A549 (cell line): ENCODE measurements at regions not wholly inside any gene's neighbourhood (a gene's known extent, or its start where the extent isn't known, plus 50 kb on each side); places are given as distances from the start of the nearest gene placed in this dataset.

ENCODE experiments used
- ATAC-seq, 2 experiments: fragments of 200-7000 bp in 1 of 2; fragments of >200 bp in 1 of 2; cut with Nextera tagmentation in 1 of 2; cut with Tn5 transposase in 1 of 2; 3 replicates each; pipeline versions ENCODE4 v1.8.0 to v1.9.1; 2018 to 2020; ENCODE audit warnings: mild to moderate bottlenecking in 1 of 2, moderate library complexity in 1 of 2
- CTCF ChIA-PET: fragments of 300-600 bp; sonication (Branson Sonifier 250); formaldehyde crosslinking; extraction: SDS; loops from one replicate; lab custom pipeline; 2021; ENCODE audit warnings: antibody characterized with exemption, inconsistent platforms; lab: Yijun Ruan, JAX
- POLR2A ChIA-PET: fragments of 350-600 bp; formaldehyde crosslinking; extraction: SDS; loops from one replicate; lab custom pipeline; 2021; ENCODE audit warnings: antibody characterized with exemption, inconsistent platforms; lab: Yijun Ruan, JAX
- DNase-seq, 2 experiments: peaks; one replicate each; pipeline versions ENCODE4 v3.0.0 to v3.0.0-alpha.2; 2011 to 2016; ENCODE audit warnings: low read depth in 1 of 2, low spot score in 1 of 2
- FAIRE-seq: peaks from 2 replicates; lab custom pipeline; 2011; peaks lifted over from hg19 to GRCh38; lab: Jason Lieb, UNC
- H3K27ac ChIP-seq, 2 experiments: fragments of >200 bp; sonication (Bioruptor Twin); formaldehyde crosslinking; 3 replicates each; pipeline ENCODE4 v1.5.1; 2016 to 2017
- H3K4me1 ChIP-seq: fragments of >200 bp; sonication (Bioruptor Twin); formaldehyde crosslinking; 3 replicates; pipeline ENCODE4 v1.6.1; 2016
- H3K4me2 ChIP-seq: fragments of >200 bp; sonication (Bioruptor Twin); formaldehyde crosslinking; 3 replicates; pipeline ENCODE4 v1.6.1; 2016
- H3K4me3 ChIP-seq: fragments of >200 bp; sonication (Bioruptor Twin); formaldehyde crosslinking; 3 replicates; pipeline ENCODE4 v1.5.1; 2016
- H3K9me3 ChIP-seq: fragments of >200 bp; sonication (Bioruptor Twin); formaldehyde crosslinking; 3 replicates; pipeline ENCODE4 v1.6.1; 2016
- BHLHE40 ChIP-seq: IDR thresholded peaks from 2 replicates; pipeline ENCODE4 v1.6.1; 2012; ENCODE audit warnings: low read depth, low read length, inconsistent platforms
- CBX2 ChIP-seq: fragments of 200-600 bp; sonication (generic); IDR thresholded peaks from 2 replicates; pipeline ENCODE4 v1.6.1; 2016; ENCODE audit warnings: low read depth, mild to moderate bottlenecking, borderline replicate concordance
- CHD2 ChIP-seq: fragments of 150-350 bp; IDR thresholded peaks from 2 replicates; pipeline ENCODE4 v1.6.1; 2014; ENCODE audit warnings: low read length; ENCODE audit not compliant: partially characterized antibody
- CHD4 ChIP-seq: fragments of 200-600 bp; sonication (generic); IDR thresholded peaks from 2 replicates; pipeline ENCODE4 v1.6.1; 2016; ENCODE audit warnings: antibody characterized with exemption, mild to moderate bottlenecking, borderline replicate concordance
- EHMT2 ChIP-seq: fragments of 200-600 bp; sonication (generic); IDR thresholded peaks from 2 replicates; pipeline ENCODE4 v1.6.1; 2016; ENCODE audit warnings: antibody characterized with exemption, low read depth, mild to moderate bottlenecking, moderate library complexity
- FOSL2 ChIP-seq, 2 experiments: fragments of 450-650 bp in 1 of 2; fragments of >200 bp in 1 of 2; sonication (Bioruptor Twin) in 1 of 2; formaldehyde crosslinking; IDR thresholded peaks; 2 replicates each; pipeline versions ENCODE4 v1.5.0 to v1.6.1; 2016 to 2020; ENCODE audit warnings: mild to moderate bottlenecking in 1 of 2, moderate library complexity in 1 of 2
- JUNB ChIP-seq: fragments of >200 bp; sonication (Bioruptor Twin); formaldehyde crosslinking; IDR thresholded peaks from 2 replicates; pipeline ENCODE4 v1.6.1; 2016
- KDM1A ChIP-seq: fragments of 200-600 bp; sonication (generic); IDR thresholded peaks from 2 replicates; pipeline ENCODE4 v1.6.1; 2016; ENCODE audit warnings: low read depth, mild to moderate bottlenecking
- KDM5A ChIP-seq: fragments of 200-600 bp; sonication (generic); IDR thresholded peaks from 2 replicates; pipeline ENCODE4 v1.6.1; 2016; ENCODE audit warnings: antibody characterized with exemption, mild to moderate bottlenecking
- MAFK ChIP-seq: fragments of 450-650 bp; IDR thresholded peaks from 2 replicates; pipeline ENCODE4 v1.6.1; 2014; ENCODE audit not compliant: partially characterized antibody
- MYC ChIP-seq: IDR thresholded peaks from 2 replicates; pipeline ENCODE4 v1.6.1; 2012; ENCODE audit warnings: mild to moderate bottlenecking, inconsistent platforms, low read length, improper control_type of control experiment, borderline replicate concordance
- NPAS2 ChIP-seq: fragments of 250-450 bp; sonication (Bioruptor Pico); IDR thresholded peaks from 2 replicates; pipeline ENCODE4 v1.8.0; 2022; ENCODE audit warnings: mild to moderate bottlenecking, moderate library complexity, borderline replicate concordance
- PHF8 ChIP-seq: fragments of 200-600 bp; sonication (generic); IDR thresholded peaks from 2 replicates; pipeline ENCODE4 v1.6.1; 2016; ENCODE audit warnings: low read depth, mild to moderate bottlenecking, antibody characterized with exemption, moderate library complexity, borderline replicate concordance
- RARB ChIP-seq: fragments of 250-450 bp; sonication (Bioruptor Pico); IDR thresholded peaks from 2 replicates; pipeline ENCODE4 v1.8.0; 2021; ENCODE audit warnings: mild to moderate bottlenecking, moderate library complexity
- RCOR1 ChIP-seq: fragments of 150-350 bp; IDR thresholded peaks from 2 replicates; pipeline ENCODE4 v1.6.1; 2014; ENCODE audit warnings: antibody characterized with exemption, low read length, low read depth
- RFX5 ChIP-seq: fragments of 450-650 bp; IDR thresholded peaks from 2 replicates; pipeline ENCODE4 v1.7.1; 2014; ENCODE audit warnings: antibody characterized with exemption, mild to moderate bottlenecking, moderate library complexity
- RNF2 ChIP-seq: fragments of 200-600 bp; sonication (generic); IDR thresholded peaks from 2 replicates; pipeline ENCODE4 v1.6.1; 2016; ENCODE audit warnings: low read depth, mild to moderate bottlenecking, antibody characterized with exemption, moderate library complexity, borderline replicate concordance
- SMC3 ChIP-seq: fragments of >200 bp; sonication (Bioruptor Twin); formaldehyde crosslinking; IDR thresholded peaks from 3 replicates; pipeline ENCODE4 v1.6.1; 2018; ENCODE audit warnings: inconsistent platforms
- TFCP2L1 ChIP-seq: fragments of 250-450 bp; sonication (Bioruptor Pico); IDR thresholded peaks from 2 replicates; pipeline ENCODE4 v1.5.0; 2021; ENCODE audit warnings: mild to moderate bottlenecking
- ZNF302 ChIP-seq: fragments of 250-450 bp; sonication (Bioruptor Pico); IDR thresholded peaks from 2 replicates; pipeline ENCODE4 v1.9.0; 2021; ENCODE audit warnings: inconsistent platforms, mild to moderate bottlenecking, moderate library complexity
- ZSCAN20 ChIP-seq: fragments of 250-450 bp; sonication (Bioruptor Pico); IDR thresholded peaks from 2 replicates; pipeline ENCODE4 v1.8.0; 2022; ENCODE audit warnings: mild to moderate bottlenecking, moderate library complexity
- WGBS: methylation state at CpG from one replicate; pipeline ENCODE4 v1.1.6; 2017; ENCODE audit errors: missing lambda C conversion rate; 5-methylcytosine and 5-hydroxymethylcytosine counted together
- TF ChIP-seq, protein P1 (sequence below): fragments of >200 bp; sonication (Bioruptor Twin); formaldehyde crosslinking; IDR thresholded peaks from 2 replicates; pipeline ENCODE4 v1.6.1; 2016
- TF ChIP-seq, protein P2 (sequence below): fragments of >200 bp; sonication (Bioruptor Twin); formaldehyde crosslinking; IDR thresholded peaks from 3 replicates; pipeline ENCODE4 v1.5.1; 2016
- TF ChIP-seq, protein P3 (sequence below): IDR thresholded peaks from 2 replicates; pipeline ENCODE4 v1.6.1; 2012
- TF ChIP-seq, protein P4 (sequence below): IDR thresholded peaks from 2 replicates; pipeline ENCODE4 v1.6.1; 2012

DNA sequence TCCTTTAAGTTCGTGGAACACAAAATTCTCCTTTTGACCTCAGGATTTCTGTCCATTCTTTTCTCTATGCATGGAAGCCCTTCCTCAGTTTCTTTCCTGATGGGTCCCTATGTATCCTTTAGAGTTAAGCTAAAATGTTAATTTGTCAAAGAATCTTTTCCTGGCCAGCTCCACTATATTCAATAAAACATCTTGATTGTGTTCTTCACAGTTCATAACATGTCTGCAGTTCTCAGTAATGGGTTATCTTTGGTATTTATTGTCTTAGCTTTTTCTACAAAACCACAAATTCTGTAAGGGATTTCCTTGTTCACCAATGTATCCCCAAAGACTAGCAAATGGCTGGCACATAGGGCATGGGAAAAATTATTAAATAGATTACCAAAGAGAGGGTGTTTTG, 998.5 kb downstream of the ADGRL2 start (continued):
- TF ChIP-seq ZNF302 (CRISPR knock-in tag) (no peak), CHD2 (no peak)

DNA sequence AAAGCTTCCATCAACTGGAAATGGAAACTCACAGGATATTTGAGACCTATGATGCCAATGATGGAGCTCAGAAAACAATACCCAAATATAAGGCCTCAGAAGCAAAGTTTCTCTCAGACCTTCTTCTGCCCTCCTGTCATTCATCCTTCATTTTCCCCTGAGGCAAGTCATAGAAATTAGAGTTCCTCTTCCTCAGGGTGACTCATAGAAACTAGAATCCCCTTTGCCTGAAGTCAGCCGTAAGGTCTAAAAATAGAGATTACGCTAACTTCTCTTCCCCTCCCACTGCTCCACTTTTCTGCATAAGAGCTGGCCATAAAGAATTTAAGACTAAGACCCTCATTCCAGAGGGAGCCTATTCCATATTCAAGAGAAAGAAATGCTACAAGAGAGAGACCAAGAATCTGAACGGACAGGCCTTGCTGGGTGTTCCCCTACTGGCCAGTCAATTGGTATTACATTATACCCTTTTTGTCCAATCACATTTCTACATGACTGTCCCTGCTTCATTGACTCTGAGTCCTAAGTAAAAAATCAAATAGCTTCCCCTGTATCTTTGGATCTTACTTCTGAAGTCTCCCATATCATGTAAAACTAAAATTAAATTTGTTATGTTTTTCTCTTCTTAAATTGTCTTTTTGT, 994.9 kb downstream of the ADGRL2 start:
- H3K4me3 ChIP-seq: no peak overlapping the region
- ATAC-seq: no peak
- H3K9me3 ChIP-seq: no peaks in the 10 kb centered on the region
- ChIA-PET CTCF (no interaction called here), POLR2A (no interaction called here)
- 48% methylated on average over 3 of the region's 3 CpGs for WGBS
- no peaks in the 10 kb centered on the region for H3K4me1 ChIP-seq
- no peak for DNase-seq
- TF ChIP-seq RNF2: no peak
- no peak for TF ChIP-seq ZSCAN20 (CRISPR knock-in tag)
- no peak for TF ChIP-seq NPAS2 (CRISPR knock-in tag)
- TF ChIP-seq TFCP2L1: no peak
- no peak for TF ChIP-seq MYC
- TF ChIP-seq PHF8: no peak
- no peak for TF ChIP-seq CHD4
- TF ChIP-seq RCOR1: no peak
- no peak for TF ChIP-seq RFX5
- TF ChIP-seq, protein P1, sequence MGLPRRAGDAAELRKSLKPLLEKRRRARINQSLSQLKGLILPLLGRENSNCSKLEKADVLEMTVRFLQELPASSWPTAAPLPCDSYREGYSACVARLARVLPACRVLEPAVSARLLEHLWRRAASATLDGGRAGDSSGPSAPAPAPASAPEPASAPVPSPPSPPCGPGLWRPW: no peak
- no peak overlapping the region for H3K4me2 ChIP-seq
- FAIRE-seq: no peak
- H3K27ac ChIP-seq: no peak overlapping the region

DNA sequence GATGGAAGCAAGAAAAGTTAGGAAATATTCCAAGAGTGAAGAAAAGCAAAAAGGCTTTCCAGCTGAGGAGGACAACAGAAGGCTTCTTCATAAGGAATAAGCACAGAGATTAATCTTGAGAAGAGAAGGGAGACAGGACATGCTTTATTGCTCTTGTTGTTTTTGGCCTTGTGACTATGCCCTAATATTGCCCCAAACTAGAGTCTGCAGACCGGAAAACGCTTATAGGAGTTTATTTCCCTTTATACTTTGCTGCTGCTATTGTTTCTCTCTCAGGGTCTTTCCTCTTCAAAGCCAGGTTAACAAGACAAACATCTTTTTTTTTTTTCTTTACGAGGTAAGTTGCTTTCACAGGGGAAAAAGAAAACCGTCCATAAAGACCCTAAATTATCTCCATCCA, 991.4 kb downstream of the ADGRL2 start:
- ATAC-seq (no peak), FAIRE-seq (no peak), DNase-seq (no peak)
- 4% methylated on average over 4 of the region's 4 CpGs for WGBS
- no peak overlapping the region for H3K27ac ChIP-seq
- TF ChIP-seq CHD4 (no peak), BHLHE40 (no peak), KDM1A (no peak), ZNF302 (CRISPR knock-in tag) (no peak), RARB (CRISPR knock-in tag) (no peak), JUNB (no peak), KDM5A (no peak), SMC3 (no peak), CHD2 (no peak), RFX5 (no peak), CBX2 (no peak)
- TF ChIP-seq, protein P2, sequence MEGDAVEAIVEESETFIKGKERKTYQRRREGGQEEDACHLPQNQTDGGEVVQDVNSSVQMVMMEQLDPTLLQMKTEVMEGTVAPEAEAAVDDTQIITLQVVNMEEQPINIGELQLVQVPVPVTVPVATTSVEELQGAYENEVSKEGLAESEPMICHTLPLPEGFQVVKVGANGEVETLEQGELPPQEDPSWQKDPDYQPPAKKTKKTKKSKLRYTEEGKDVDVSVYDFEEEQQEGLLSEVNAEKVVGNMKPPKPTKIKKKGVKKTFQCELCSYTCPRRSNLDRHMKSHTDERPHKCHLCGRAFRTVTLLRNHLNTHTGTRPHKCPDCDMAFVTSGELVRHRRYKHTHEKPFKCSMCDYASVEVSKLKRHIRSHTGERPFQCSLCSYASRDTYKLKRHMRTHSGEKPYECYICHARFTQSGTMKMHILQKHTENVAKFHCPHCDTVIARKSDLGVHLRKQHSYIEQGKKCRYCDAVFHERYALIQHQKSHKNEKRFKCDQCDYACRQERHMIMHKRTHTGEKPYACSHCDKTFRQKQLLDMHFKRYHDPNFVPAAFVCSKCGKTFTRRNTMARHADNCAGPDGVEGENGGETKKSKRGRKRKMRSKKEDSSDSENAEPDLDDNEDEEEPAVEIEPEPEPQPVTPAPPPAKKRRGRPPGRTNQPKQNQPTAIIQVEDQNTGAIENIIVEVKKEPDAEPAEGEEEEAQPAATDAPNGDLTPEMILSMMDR: no peak
- TF ChIP-seq, protein P3, sequence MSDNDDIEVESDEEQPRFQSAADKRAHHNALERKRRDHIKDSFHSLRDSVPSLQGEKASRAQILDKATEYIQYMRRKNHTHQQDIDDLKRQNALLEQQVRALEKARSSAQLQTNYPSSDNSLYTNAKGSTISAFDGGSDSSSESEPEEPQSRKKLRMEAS: no peak
- no peak overlapping the region for H3K4me2 ChIP-seq
- no peak overlapping the region for H3K4me3 ChIP-seq
- no peaks in the 10 kb centered on the region for H3K9me3 ChIP-seq
- CTCF ChIA-PET: no interaction called here
- H3K4me1 ChIP-seq: no peaks in the 10 kb centered on the region
- POLR2A ChIA-PET: no interaction called here

DNA sequence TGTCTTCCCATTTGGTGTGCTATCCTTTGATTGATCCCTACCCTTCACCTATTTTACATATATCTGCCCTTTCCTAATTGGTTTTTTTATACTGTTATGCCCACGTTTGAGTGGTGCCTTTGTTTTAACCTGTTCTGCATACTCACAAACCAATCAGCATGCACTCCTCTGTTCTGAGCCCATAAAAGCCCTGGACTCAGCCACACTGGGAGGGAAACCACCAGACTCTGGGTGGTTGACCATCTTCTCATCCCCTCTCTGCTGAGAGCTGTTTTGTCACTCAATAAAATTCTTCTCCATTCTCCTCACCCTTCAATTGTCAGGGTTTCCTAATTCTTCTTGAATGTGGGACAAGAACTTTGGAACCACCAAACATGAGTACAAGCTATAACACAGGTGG, 989.8 kb downstream of the ADGRL2 start:
- no peak overlapping the region for H3K4me3 ChIP-seq
- POLR2A ChIA-PET: no interaction called here
- DNase-seq: no peak
- CTCF ChIA-PET: no interaction called here
- H3K4me2 ChIP-seq: no peak overlapping the region
- H3K27ac ChIP-seq: no peak overlapping the region
- H3K4me1 ChIP-seq: no peaks in the 10 kb centered on the region
- ATAC-seq: no peak
- no peak for TF ChIP-seq FOSL2 (IDR thresholded peaks at IDR 0.05)
- no peak for TF ChIP-seq FOSL2 (CRISPR knock-in tag; IDR thresholded peaks at IDR 0.05)
- TF ChIP-seq, protein P4, sequence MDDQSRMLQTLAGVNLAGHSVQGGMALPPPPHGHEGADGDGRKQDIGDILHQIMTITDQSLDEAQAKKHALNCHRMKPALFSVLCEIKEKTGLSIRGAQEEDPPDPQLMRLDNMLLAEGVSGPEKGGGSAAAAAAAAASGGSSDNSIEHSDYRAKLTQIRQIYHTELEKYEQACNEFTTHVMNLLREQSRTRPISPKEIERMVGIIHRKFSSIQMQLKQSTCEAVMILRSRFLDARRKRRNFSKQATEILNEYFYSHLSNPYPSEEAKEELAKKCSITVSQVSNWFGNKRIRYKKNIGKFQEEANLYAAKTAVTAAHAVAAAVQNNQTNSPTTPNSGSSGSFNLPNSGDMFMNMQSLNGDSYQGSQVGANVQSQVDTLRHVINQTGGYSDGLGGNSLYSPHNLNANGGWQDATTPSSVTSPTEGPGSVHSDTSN: no peak
- TF ChIP-seq MAFK: no peak
- no peak for TF ChIP-seq SMC3
- no peak for TF ChIP-seq EHMT2
- WGBS: 0% methylated on average over 1 of the region's 1 CpG
- no peaks in the 10 kb centered on the region for H3K9me3 ChIP-seq
- FAIRE-seq: no peak
